ENCODE measurements at regions not wholly inside any gene's neighbourhood (a gene's known extent, or its start where the extent isn't known, plus 50 kb on each side); places are given as distances from the start of the nearest gene placed in this dataset.

GRCh38 chr2:107322416-107322815 lies 436.4 kb upstream of the ST6GAL2 start:
- DNase-seq = no peak

- DNase-seq = no peak
Observed at GRCh38 chr2:107323946-107324565, 438.1 kb upstream of the ST6GAL2 start.

- no peak for DNase-seq
Observed at GRCh38 chr2:107325981-107326786, 440.2 kb upstream of the ST6GAL2 start.

GRCh38 chr2:107334306-107334705 lies 448.3 kb upstream of the ST6GAL2 start:
- DNase-seq = no peak

- no peak for DNase-seq
Observed at GRCh38 chr2:107336526-107336925, 450.6 kb upstream of the ST6GAL2 start.

- DNase-seq = no peak
Observed at GRCh38 chr2:107337209-107337898, 451.4 kb upstream of the ST6GAL2 start.

- no peak for DNase-seq
Observed at GRCh38 chr2:107338059-107338458, 452.1 kb upstream of the ST6GAL2 start.

GRCh38 chr2:107338571-107338970 lies 452.6 kb upstream of the ST6GAL2 start:
- no peak for DNase-seq

- DNase-seq = no peak
Observed at GRCh38 chr2:107340955-107341354, 455.0 kb upstream of the ST6GAL2 start.

- no peak for DNase-seq
Observed at GRCh38 chr2:107349329-107349728, 463.4 kb upstream of the ST6GAL2 start.

GRCh38 chr2:107354175-107354574 lies 468.2 kb upstream of the ST6GAL2 start:
- no peak for DNase-seq

- no peak for DNase-seq
Observed at GRCh38 chr2:107358362-107358761, 468.3 kb upstream of the RGPD4 start.

- DNase-seq = no peak
Observed at GRCh38 chr2:107359021-107359420, 467.7 kb upstream of the RGPD4 start.

GRCh38 chr2:107361751-107362381 lies 464.8 kb upstream of the RGPD4 start:
- no peak for DNase-seq

GRCh38 chr2:107362993-107363392 lies 463.7 kb upstream of the RGPD4 start:
- no peak for DNase-seq

GRCh38 chr2:107363806-107364205 lies 462.9 kb upstream of the RGPD4 start:
- no peak for DNase-seq

GRCh38 chr2:107364361-107364950 lies 462.2 kb upstream of the RGPD4 start:
- DNase-seq = no peak

- DNase-seq = no peak
Observed at GRCh38 chr2:107374249-107374648, 452.4 kb upstream of the RGPD4 start.

- DNase-seq = no peak
Observed at GRCh38 chr2:107376909-107377308, 449.8 kb upstream of the RGPD4 start.

- DNase-seq = no peak
Observed at GRCh38 chr2:107380912-107381311, 445.8 kb upstream of the RGPD4 start.

- no peak for DNase-seq
Observed at GRCh38 chr2:107383691-107384090, 443.0 kb upstream of the RGPD4 start.

- no peak for DNase-seq
Observed at GRCh38 chr2:107384422-107384821, 442.3 kb upstream of the RGPD4 start.

GRCh38 chr2:107385921-107386320 lies 440.8 kb upstream of the RGPD4 start:
- no peak for DNase-seq

Measured in SHP77 (cell line).